Loucy (cell line): ENCODE measurements at regions not wholly inside any gene's neighbourhood (a gene's known extent, or its start where the extent isn't known, plus 50 kb on each side); places are given as distances from the start of the nearest gene placed in this dataset.

Experiments
- EZH2phosphoT487 ChIP-seq: fragments of 200-600 bp; IDR thresholded peaks from 2 replicates; pipeline ENCODE4 v1.6.1; 2018; ENCODE audit warnings: antibody characterized with exemption, mild to moderate bottlenecking, moderate library complexity, borderline replicate concordance
- TF ChIP-seq, protein P1 (sequence below): fragments of 200-600 bp; sonication (generic); conservative IDR thresholded peaks from 2 replicates; pipeline ENCODE4 v1.5.1; 2014; ENCODE audit warnings: mild to moderate bottlenecking, antibody characterized with exemption, low read length

DNA sequence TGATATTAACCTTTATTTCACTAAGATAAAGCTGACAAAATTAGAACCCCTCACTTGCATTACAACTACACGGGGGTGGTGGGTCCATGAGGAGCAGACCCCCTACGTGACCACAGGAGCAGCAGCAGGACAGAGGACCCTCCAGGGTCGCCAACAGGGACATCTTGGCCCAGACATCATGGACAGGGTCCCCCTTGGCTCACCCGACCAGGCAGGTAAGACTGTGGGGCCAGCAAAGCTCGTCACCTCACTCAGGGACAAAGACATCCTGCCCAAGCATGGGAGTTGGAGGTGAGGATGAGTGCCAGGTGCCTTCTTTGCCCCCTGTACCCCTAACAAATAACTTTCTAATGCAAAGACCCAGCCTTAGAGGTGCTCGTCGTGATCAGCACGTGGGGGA lies 111.3 kb upstream of the RAB6C start:
- TF ChIP-seq EZH2phosphoT487, result no peak
- TF ChIP-seq, protein P1, sequence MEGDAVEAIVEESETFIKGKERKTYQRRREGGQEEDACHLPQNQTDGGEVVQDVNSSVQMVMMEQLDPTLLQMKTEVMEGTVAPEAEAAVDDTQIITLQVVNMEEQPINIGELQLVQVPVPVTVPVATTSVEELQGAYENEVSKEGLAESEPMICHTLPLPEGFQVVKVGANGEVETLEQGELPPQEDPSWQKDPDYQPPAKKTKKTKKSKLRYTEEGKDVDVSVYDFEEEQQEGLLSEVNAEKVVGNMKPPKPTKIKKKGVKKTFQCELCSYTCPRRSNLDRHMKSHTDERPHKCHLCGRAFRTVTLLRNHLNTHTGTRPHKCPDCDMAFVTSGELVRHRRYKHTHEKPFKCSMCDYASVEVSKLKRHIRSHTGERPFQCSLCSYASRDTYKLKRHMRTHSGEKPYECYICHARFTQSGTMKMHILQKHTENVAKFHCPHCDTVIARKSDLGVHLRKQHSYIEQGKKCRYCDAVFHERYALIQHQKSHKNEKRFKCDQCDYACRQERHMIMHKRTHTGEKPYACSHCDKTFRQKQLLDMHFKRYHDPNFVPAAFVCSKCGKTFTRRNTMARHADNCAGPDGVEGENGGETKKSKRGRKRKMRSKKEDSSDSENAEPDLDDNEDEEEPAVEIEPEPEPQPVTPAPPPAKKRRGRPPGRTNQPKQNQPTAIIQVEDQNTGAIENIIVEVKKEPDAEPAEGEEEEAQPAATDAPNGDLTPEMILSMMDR, result no peak
